22Rv1 (cell line): ENCODE measurements at regions not wholly inside any gene's neighbourhood (a gene's known extent, or its start where the extent isn't known, plus 50 kb on each side); places are given as distances from the start of the nearest gene placed in this dataset.

Experiments
- ZFX ChIP-seq: fragments of 450-650 bp; IDR thresholded peaks from 2 replicates; pipeline ENCODE4 v1.6.1; 2017; ENCODE audit warnings: antibody characterized with exemption, borderline replicate concordance
- TF ChIP-seq, protein P1 (sequence below): fragments of 450-650 bp; IDR thresholded peaks from 2 replicates; pipeline ENCODE4 v1.5.1; 2017; ENCODE audit warnings: mild to moderate bottlenecking

DNA sequence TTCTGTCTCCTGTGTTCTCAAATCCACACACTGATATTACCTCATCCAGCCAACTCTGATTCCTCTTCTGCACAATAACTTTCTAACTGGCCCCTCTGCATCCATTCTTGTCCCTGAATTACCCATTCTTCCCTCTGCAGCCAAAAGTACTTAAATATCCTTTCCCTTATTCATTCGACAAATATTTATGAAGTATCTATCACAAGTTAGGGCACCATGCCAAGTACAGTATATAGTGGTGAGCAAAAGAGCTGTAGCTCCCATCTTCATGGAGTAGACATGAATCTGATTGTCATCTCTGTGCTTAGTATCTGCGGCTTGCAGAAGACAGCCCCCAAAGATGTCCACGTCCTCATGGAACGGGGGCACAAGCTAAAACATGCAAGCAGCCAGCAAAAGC lies 316.8 kb downstream of the SETD4 start:
- TF ChIP-seq, protein P1, sequence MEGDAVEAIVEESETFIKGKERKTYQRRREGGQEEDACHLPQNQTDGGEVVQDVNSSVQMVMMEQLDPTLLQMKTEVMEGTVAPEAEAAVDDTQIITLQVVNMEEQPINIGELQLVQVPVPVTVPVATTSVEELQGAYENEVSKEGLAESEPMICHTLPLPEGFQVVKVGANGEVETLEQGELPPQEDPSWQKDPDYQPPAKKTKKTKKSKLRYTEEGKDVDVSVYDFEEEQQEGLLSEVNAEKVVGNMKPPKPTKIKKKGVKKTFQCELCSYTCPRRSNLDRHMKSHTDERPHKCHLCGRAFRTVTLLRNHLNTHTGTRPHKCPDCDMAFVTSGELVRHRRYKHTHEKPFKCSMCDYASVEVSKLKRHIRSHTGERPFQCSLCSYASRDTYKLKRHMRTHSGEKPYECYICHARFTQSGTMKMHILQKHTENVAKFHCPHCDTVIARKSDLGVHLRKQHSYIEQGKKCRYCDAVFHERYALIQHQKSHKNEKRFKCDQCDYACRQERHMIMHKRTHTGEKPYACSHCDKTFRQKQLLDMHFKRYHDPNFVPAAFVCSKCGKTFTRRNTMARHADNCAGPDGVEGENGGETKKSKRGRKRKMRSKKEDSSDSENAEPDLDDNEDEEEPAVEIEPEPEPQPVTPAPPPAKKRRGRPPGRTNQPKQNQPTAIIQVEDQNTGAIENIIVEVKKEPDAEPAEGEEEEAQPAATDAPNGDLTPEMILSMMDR: no peak
- TF ChIP-seq ZFX: no peak
